Body of pancreas (tissue), 4 donors: ENCODE measurements at regions not wholly inside any gene's neighbourhood (a gene's known extent, or its start where the extent isn't known, plus 50 kb on each side); places are given as distances from the start of the nearest gene placed in this dataset.

Experiments
- CTCF ChIP-seq, 7 experiments: fragments of 450-650 bp in 4 of 7; fragments of 200-600 bp in 3 of 7; sonication (generic) in 3 of 7; IDR thresholded peaks; one replicate each; pipeline ENCODE4 v1.5.1; 2016 to 2019; ENCODE audit warnings: antibody characterized with exemption in 7 of 7
- POLR2A ChIP-seq, 3 donors: fragments of 450-650 bp; IDR thresholded peaks; one replicate each; pipeline ENCODE4 v1.6.1; 2016; ENCODE audit warnings: antibody characterized with exemption in 3 of 3, mild to moderate bottlenecking in 2 of 3

DNA sequence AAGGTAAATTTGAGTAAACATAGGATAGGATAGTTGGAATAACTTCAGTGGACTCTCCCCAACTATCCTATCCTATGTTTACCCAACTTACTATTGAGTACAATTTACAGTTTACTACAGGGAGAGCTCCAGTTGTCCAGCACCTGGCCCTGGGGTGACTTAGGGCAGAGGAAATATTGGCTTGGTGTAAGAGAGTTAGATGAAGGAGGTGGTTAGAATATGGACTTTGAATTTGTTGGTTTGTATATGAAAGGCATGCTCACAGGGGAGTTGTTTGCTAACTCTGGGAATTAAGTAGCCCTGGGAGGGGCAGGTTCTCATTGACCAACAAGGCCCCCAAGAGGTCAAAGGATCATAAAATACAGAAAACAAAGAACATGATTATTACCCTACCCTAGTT, 497.7 kb downstream of the ARL4A start:
- TF ChIP-seq CTCF (IDR thresholded peaks at IDR 0.05) (no peak), POLR2A (IDR thresholded peaks at IDR 0.05) (no peak)
